Mesendoderm (in vitro differentiated cells): ENCODE measurements at regions not wholly inside any gene's neighbourhood (a gene's known extent, or its start where the extent isn't known, plus 50 kb on each side); places are given as distances from the start of the nearest gene placed in this dataset.

Source experiments
- DNase-seq: peaks from one replicate; pipeline ENCODE4 v3.0.0; 2013
- H2AK5ac ChIP-seq: 2 replicates; pipeline ENCODE4 v1.6.1; 2013; ENCODE audit warnings: low read length, inconsistent platforms
- H2BK120ac ChIP-seq: 2 replicates; pipeline ENCODE4 v1.6.1; 2013; ENCODE audit warnings: low read depth, mild to moderate bottlenecking, low read length, moderate library complexity, mixed read lengths
- H2BK15ac ChIP-seq: replicated peaks from 2 replicates; pipeline ENCODE4 v1.6.1; 2013; ENCODE audit warnings: low read depth, mild to moderate bottlenecking, moderate library complexity
- H2BK5ac ChIP-seq: 2 replicates; pipeline ENCODE4 v1.6.1; 2013; ENCODE audit warnings: low read length, inconsistent platforms
- H3K18ac ChIP-seq: 2 replicates; pipeline ENCODE4 v1.6.1; 2013; ENCODE audit warnings: mild to moderate bottlenecking, low read length, mixed read lengths
- H3K23ac ChIP-seq: one replicate; pipeline ENCODE4 v1.6.1; 2013; ENCODE audit warnings: low read length
- H3K27ac ChIP-seq: 2 replicates; pipeline ENCODE4 v1.5.1; 2013; ENCODE audit warnings: low read depth, mild to moderate bottlenecking, inconsistent platforms, low read length, moderate library complexity
- H3K27me3 ChIP-seq: 2 replicates; pipeline ENCODE4 v1.6.1; 2013; ENCODE audit warnings: low read length, control low read depth, mild to moderate bottlenecking, inconsistent platforms; ENCODE audit not compliant: insufficient read depth, poor library complexity
- H3K36me3 ChIP-seq: 2 replicates; pipeline ENCODE4 v1.6.1; 2013; ENCODE audit warnings: low read length, inconsistent platforms; ENCODE audit not compliant: control insufficient read depth, insufficient read depth
- H3K4ac ChIP-seq: one replicate; pipeline ENCODE4 v1.6.1; 2013; ENCODE audit warnings: low read depth, mild to moderate bottlenecking, low read length, moderate library complexity
- H3K4me1 ChIP-seq: 2 replicates; pipeline ENCODE4 v1.6.1; 2013; ENCODE audit warnings: low read depth, low read length, inconsistent platforms; ENCODE audit not compliant: control insufficient read depth
- H3K4me2 ChIP-seq: 2 replicates; pipeline ENCODE4 v1.6.1; 2013; ENCODE audit warnings: low read length
- H3K4me3 ChIP-seq: 2 replicates; pipeline ENCODE4 v1.5.1; 2013; ENCODE audit warnings: mild to moderate bottlenecking, low read length
- H3K56ac ChIP-seq: one replicate; pipeline ENCODE4 v1.6.1; 2013; ENCODE audit warnings: low read length
- H3K79me1 ChIP-seq: 2 replicates; pipeline ENCODE4 v1.6.1; 2013; ENCODE audit warnings: low read length, inconsistent platforms
- H3K79me2 ChIP-seq: 2 replicates; pipeline ENCODE4 v1.6.1; 2013; ENCODE audit warnings: mild to moderate bottlenecking, low read length; ENCODE audit not compliant: control insufficient read depth, insufficient read depth
- H3K9ac ChIP-seq: 2 replicates; pipeline ENCODE4 v1.6.1; 2013; ENCODE audit warnings: low read length, inconsistent platforms
- H4K5ac ChIP-seq: one replicate; pipeline ENCODE4 v1.6.1; 2013; ENCODE audit warnings: low read length
- H4K8ac ChIP-seq: one replicate; pipeline ENCODE4 v1.6.1; 2013; ENCODE audit warnings: low read depth, mild to moderate bottlenecking, control low read depth, low read length, moderate library complexity
- WGBS: extraction: QIAGEN DNeasy Blood & Tissue Kit; methylation state at CpG from one replicate; pipeline ENCODE4 v1.1.7; 2013; ENCODE audit warnings: low lambda C conversion rate, missing lambda C conversion rate; ENCODE audit not compliant: insufficient coverage; ENCODE audit errors: extremely low coverage; 5-methylcytosine and 5-hydroxymethylcytosine counted together

GRCh38 chr1:81437213-81437612, 363.5 kb upstream of the ADGRL2 start:
- DNase-seq = peak; percentile 41
- no peak overlapping the region for H2BK5ac ChIP-seq
- no peak overlapping the region for H2BK120ac ChIP-seq
- no peak overlapping the region for H3K23ac ChIP-seq
- H4K5ac ChIP-seq = no peak overlapping the region
- H4K8ac ChIP-seq = no peak overlapping the region
- H3K4me3 ChIP-seq = no peak overlapping the region
- no peaks in the 10 kb centered on the region for H3K4me1 ChIP-seq
- H3K4me2 ChIP-seq = no peak overlapping the region
- no peak overlapping the region for H3K9ac ChIP-seq
- WGBS = no CpG with 5 or more reads among the region's 1 CpG
- no peak overlapping the region for H3K56ac ChIP-seq
- no peak overlapping the region for H2BK15ac ChIP-seq
- no peak overlapping the region for H2AK5ac ChIP-seq
- no peaks in the 10 kb centered on the region for H3K36me3 ChIP-seq
- no peak overlapping the region for H3K18ac ChIP-seq
- no peaks in the 10 kb centered on the region for H3K27me3 ChIP-seq
- H3K27ac ChIP-seq = no peak overlapping the region
- no peaks in the 10 kb centered on the region for H3K79me2 ChIP-seq
- no peak overlapping the region for H3K4ac ChIP-seq
- no peaks in the 10 kb centered on the region for H3K79me1 ChIP-seq

DNA sequence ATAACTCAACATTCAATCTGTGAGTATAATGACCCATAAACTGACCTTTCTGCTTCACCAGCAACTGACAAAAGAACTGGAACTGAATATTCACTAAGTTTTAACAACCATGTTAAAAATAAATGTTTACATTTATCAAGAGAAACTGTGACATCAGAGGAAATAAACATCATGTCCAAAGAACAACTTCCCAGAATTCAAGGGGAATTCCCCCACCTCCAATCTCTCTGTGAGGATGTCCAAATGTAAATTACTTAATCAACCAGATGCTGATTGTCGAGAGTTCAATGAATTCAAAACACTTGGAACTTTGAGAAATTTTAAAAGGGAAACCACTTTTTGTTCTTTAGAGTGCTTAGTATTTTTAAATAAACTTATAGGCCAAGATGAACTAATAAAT, 365.6 kb upstream of the ADGRL2 start:
- Histone ChIP-seq H3K4me2 (no peak overlapping the region), H4K8ac (no peak overlapping the region), H3K4me3 (no peak overlapping the region), H2AK5ac (no peak overlapping the region), H3K18ac (no peak overlapping the region), H2BK5ac (no peak overlapping the region), H3K23ac (no peak overlapping the region), H3K36me3 (no peaks in the 10 kb centered on the region), H3K4ac (no peak overlapping the region), H3K27ac (no peak overlapping the region), H3K79me1 (no peaks in the 10 kb centered on the region), H4K5ac (no peak overlapping the region), H3K4me1 (peaks cover 3% of the 10 kb centered on the region), H2BK15ac (no peak overlapping the region), H3K9ac (no peak overlapping the region), H3K56ac (no peak overlapping the region), H3K79me2 (no peaks in the 10 kb centered on the region), H3K27me3 (no peaks in the 10 kb centered on the region), H2BK120ac (no peak overlapping the region)
- DNase-seq = no peak
- WGBS = no CpG with 5 or more reads among the region's 1 CpG

DNA sequence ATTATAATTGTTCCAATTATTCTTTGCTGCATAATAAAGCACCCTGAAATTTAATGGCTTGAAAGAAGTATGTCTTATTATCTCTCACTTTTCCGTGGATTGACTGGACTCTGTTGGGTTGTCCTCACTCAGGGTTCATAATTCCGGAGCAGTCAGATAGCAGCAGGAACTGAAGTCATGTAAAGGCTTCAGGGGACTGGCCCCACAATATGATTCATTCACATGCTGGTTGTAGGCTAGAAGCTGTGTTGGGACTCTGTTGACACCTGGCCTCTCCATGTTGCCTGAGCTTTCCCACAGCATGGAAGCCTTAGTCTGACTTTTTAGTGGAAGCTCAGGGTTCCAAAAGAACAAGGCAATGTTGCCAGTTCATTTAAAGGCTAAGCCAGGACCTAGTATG, 367.1 kb upstream of the ADGRL2 start:
- no peak overlapping the region for H3K18ac ChIP-seq
- no peak overlapping the region for H3K56ac ChIP-seq
- no peak for DNase-seq
- H2BK15ac ChIP-seq = no peak overlapping the region
- no peak overlapping the region for H3K27ac ChIP-seq
- H2BK5ac ChIP-seq = no peak overlapping the region
- H4K8ac ChIP-seq = no peak overlapping the region
- H3K4ac ChIP-seq = no peak overlapping the region
- no peak overlapping the region for H4K5ac ChIP-seq
- H2BK120ac ChIP-seq = no peak overlapping the region
- no peaks in the 10 kb centered on the region for H3K36me3 ChIP-seq
- no peaks in the 10 kb centered on the region for H3K79me2 ChIP-seq
- no peaks in the 10 kb centered on the region for H3K79me1 ChIP-seq
- WGBS = no CpG with 5 or more reads among the region's 2 CpGs
- H3K9ac ChIP-seq = no peak overlapping the region
- no peak overlapping the region for H3K23ac ChIP-seq
- peaks cover 4% of the 10 kb centered on the region for H3K4me1 ChIP-seq
- H2AK5ac ChIP-seq = no peak overlapping the region
- H3K4me3 ChIP-seq = no peak overlapping the region
- H3K4me2 ChIP-seq = no peak overlapping the region
- H3K27me3 ChIP-seq = no peaks in the 10 kb centered on the region

DNA sequence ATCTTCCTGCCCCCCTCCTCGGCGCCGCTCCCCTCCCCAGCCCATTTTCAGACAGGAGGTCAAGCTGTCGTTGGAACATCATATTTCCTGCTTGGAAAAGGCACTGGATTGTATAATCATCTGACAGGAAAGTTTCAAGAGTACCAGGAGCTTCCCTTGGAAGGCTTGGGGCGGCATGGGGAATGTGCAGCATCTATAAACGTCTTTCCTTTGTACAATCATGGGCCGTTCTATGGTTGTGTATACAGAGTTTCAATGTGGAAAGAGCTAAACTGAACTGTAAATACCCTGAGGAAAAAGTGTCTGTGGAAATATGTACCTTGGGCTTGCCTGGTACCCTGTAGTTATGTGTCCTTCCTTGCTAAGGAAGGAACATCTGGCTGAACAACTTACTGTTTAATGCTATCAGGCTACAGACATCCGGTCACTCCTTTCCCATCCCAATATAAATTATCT, 368.1 kb upstream of the ADGRL2 start:
- no peaks in the 10 kb centered on the region for H3K79me2 ChIP-seq
- no peak overlapping the region for H3K9ac ChIP-seq
- no peak overlapping the region for H3K27ac ChIP-seq
- no peak overlapping the region for H4K8ac ChIP-seq
- no peak overlapping the region for H3K4ac ChIP-seq
- no peak overlapping the region for H3K4me2 ChIP-seq
- H4K5ac ChIP-seq = no peak overlapping the region
- no peak overlapping the region for H2AK5ac ChIP-seq
- no peak overlapping the region for H2BK5ac ChIP-seq
- no CpG with 5 or more reads among the region's 8 CpGs for WGBS
- H3K27me3 ChIP-seq = no peaks in the 10 kb centered on the region
- H3K79me1 ChIP-seq = no peaks in the 10 kb centered on the region
- H2BK120ac ChIP-seq = no peak overlapping the region
- no peak for DNase-seq
- no peak overlapping the region for H3K23ac ChIP-seq
- H3K4me1 ChIP-seq = peaks cover 4% of the 10 kb centered on the region
- peak overlapping the region; percentile 36 for H2BK15ac ChIP-seq
- no peaks in the 10 kb centered on the region for H3K36me3 ChIP-seq
- no peak overlapping the region for H3K4me3 ChIP-seq
- no peak overlapping the region for H3K56ac ChIP-seq
- no peak overlapping the region for H3K18ac ChIP-seq

- Histone ChIP-seq H3K4me2 (no peak overlapping the region), H3K79me1 (no peaks in the 10 kb centered on the region), H2BK120ac (no peak overlapping the region), H4K8ac (no peak overlapping the region), H3K27ac (no peak overlapping the region), H3K4me3 (no peak overlapping the region), H2BK5ac (no peak overlapping the region), H2BK15ac (no peak overlapping the region), H3K56ac (no peak overlapping the region), H3K18ac (no peak overlapping the region), H3K27me3 (no peaks in the 10 kb centered on the region), H3K79me2 (no peaks in the 10 kb centered on the region), H4K5ac (no peak overlapping the region), H3K36me3 (no peaks in the 10 kb centered on the region), H3K23ac (no peak overlapping the region), H3K9ac (no peak overlapping the region), H3K4me1 (peaks cover 4% of the 10 kb centered on the region), H3K4ac (no peak overlapping the region), H2AK5ac (no peak overlapping the region)
- no peak for DNase-seq
- no CpG with 5 or more reads among the region's 4 CpGs for WGBS
Observed at GRCh38 chr1:81432059-81432458, 368.7 kb upstream of the ADGRL2 start.

DNA sequence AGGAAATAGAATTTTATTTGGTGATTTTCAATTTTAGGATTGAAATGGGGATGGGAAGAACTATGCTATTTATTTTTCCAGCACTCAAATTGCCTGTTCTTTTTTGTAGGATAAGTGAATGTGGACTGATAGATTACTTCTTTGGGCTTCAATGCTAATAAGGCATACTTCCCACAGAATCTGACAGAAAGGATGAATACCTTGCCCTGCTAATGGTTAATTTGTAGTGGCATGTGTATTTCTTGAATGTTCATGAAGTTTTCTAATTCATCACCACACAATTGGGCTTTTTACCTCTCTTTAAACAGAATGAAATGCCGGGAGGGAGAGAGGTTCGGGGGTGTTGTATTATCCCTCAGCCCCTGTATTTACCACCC, 369.1 kb upstream of the ADGRL2 start:
- H2AK5ac ChIP-seq = no peak overlapping the region
- no peak overlapping the region for H3K4ac ChIP-seq
- H3K27me3 ChIP-seq = no peaks in the 10 kb centered on the region
- peaks cover 4% of the 10 kb centered on the region for H3K4me1 ChIP-seq
- H3K79me2 ChIP-seq = no peaks in the 10 kb centered on the region
- no peak overlapping the region for H2BK5ac ChIP-seq
- no peak overlapping the region for H3K9ac ChIP-seq
- no peak overlapping the region for H3K4me2 ChIP-seq
- WGBS = no CpG with 5 or more reads among the region's 2 CpGs
- H4K8ac ChIP-seq = no peak overlapping the region
- no peak overlapping the region for H4K5ac ChIP-seq
- H2BK15ac ChIP-seq = no peak overlapping the region
- no peaks in the 10 kb centered on the region for H3K79me1 ChIP-seq
- no peak overlapping the region for H3K4me3 ChIP-seq
- no peak overlapping the region for H3K23ac ChIP-seq
- no peak overlapping the region for H3K56ac ChIP-seq
- H2BK120ac ChIP-seq = no peak overlapping the region
- H3K36me3 ChIP-seq = no peaks in the 10 kb centered on the region
- no peak for DNase-seq
- no peak overlapping the region for H3K18ac ChIP-seq
- no peak overlapping the region for H3K27ac ChIP-seq
